Suprapubic skin (tissue), 4 donors: ENCODE measurements at regions not wholly inside any gene's neighbourhood (a gene's known extent, or its start where the extent isn't known, plus 50 kb on each side); places are given as distances from the start of the nearest gene placed in this dataset.

Experiments used
- DNase-seq, 2 donors: peaks; one replicate each; pipeline ENCODE4 v3.0.0-alpha.2; 2019; ENCODE audit warnings: low spot score in 2 of 2
- H3K27ac ChIP-seq: fragments of 200-600 bp; sonication (generic); one replicate; pipeline ENCODE4 v1.5.1; 2019
- H3K27me3 ChIP-seq: fragments of 200-600 bp; sonication (generic); one replicate; pipeline ENCODE4 v1.5.1; 2019
- H3K36me3 ChIP-seq: fragments of 200-600 bp; sonication (generic); one replicate; pipeline ENCODE4 v1.5.1; 2019
- H3K4me1 ChIP-seq: fragments of 200-600 bp; sonication (generic); one replicate; pipeline ENCODE4 v1.5.1; 2019
- H3K4me3 ChIP-seq: fragments of 200-600 bp; sonication (generic); one replicate; pipeline ENCODE4 v1.5.1; 2019; ENCODE audit warnings: mild to moderate bottlenecking
- H3K9me3 ChIP-seq: fragments of 200-600 bp; sonication (generic); one replicate; pipeline ENCODE4 v1.5.1; 2019
- EP300 ChIP-seq: sonication (generic); formaldehyde crosslinking; IDR thresholded peaks from one replicate; pipeline ENCODE4 v1.6.1; 2017; ENCODE audit warnings: antibody characterized with exemption
- POLR2A ChIP-seq, 2 donors: fragments of 450-650 bp; IDR thresholded peaks; one replicate each; pipeline ENCODE4 v1.6.1; 2017; ENCODE audit warnings: antibody characterized with exemption in 2 of 2, mild to moderate bottlenecking in 2 of 2, moderate library complexity in 2 of 2
- POLR2AphosphoS5 ChIP-seq, 3 donors: sonication (generic); formaldehyde crosslinking; IDR thresholded peaks; one replicate each; pipeline ENCODE4 v1.6.1; 2017; ENCODE audit warnings: antibody characterized with exemption in 3 of 3
- WGBS: methylation state at CpG from one replicate; pipeline ENCODE4 v1.1.5; 2018; 5-methylcytosine and 5-hydroxymethylcytosine counted together
- TF ChIP-seq, protein P1 (sequence below), 2 donors: fragments of 200-600 bp in 1 of 2; fragments of 450-650 bp in 1 of 2; sonication (generic) in 1 of 2; IDR thresholded peaks; one replicate each; pipeline ENCODE4 v1.5.1; 2016 to 2019; ENCODE audit warnings: antibody characterized with exemption in 2 of 2, mild to moderate bottlenecking in 1 of 2, moderate library complexity in 1 of 2

DNA sequence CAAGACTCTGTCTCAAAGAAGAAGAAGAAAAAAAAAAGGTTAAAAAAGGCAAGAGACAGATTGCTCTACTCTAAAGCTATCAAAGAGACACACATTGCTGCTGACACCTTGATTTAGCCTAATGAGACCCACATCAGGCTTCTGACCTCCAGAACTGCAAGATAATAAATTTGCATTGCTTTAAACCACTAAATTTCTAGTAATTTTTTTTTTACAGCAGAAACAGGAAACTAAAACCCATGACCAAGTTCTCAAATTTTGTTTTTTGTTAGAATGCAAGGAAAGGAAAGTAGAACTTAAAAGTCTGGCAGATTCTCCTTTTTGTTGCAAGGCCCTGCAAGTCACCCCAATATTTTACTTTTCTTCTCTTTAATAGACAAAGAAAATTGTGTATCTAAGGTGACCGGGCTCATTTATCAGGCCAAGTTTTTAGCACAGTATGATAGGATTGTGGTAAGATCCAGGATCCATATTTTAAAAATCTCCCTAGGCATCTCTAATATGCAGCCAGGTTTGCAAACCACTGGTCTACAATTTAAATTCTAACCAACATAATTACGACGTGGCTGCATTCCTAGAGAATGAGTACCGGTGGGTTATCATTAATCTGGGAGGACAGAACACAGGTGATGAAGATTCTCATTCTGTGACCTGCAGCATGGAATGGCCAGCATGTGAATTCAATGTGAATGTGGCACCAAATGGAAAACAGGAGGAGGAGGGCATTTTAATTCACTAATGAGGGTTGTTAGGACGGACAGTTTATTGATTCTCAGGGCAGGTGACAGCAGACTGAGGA, 56.7 kb upstream of the MED4 start:
- Histone ChIP-seq H3K4me1 (peaks cover 36% of the 10 kb centered on the region), H3K4me3 (no peak overlapping the region), H3K9me3 (no peaks in the 10 kb centered on the region), H3K36me3 (no peaks in the 10 kb centered on the region), H3K27ac (no peak overlapping the region), H3K27me3 (no peaks in the 10 kb centered on the region)
- TF ChIP-seq POLR2AphosphoS5 (IDR thresholded peaks at IDR 0.05): no peak
- no peak for TF ChIP-seq EP300
- TF ChIP-seq, protein P1, sequence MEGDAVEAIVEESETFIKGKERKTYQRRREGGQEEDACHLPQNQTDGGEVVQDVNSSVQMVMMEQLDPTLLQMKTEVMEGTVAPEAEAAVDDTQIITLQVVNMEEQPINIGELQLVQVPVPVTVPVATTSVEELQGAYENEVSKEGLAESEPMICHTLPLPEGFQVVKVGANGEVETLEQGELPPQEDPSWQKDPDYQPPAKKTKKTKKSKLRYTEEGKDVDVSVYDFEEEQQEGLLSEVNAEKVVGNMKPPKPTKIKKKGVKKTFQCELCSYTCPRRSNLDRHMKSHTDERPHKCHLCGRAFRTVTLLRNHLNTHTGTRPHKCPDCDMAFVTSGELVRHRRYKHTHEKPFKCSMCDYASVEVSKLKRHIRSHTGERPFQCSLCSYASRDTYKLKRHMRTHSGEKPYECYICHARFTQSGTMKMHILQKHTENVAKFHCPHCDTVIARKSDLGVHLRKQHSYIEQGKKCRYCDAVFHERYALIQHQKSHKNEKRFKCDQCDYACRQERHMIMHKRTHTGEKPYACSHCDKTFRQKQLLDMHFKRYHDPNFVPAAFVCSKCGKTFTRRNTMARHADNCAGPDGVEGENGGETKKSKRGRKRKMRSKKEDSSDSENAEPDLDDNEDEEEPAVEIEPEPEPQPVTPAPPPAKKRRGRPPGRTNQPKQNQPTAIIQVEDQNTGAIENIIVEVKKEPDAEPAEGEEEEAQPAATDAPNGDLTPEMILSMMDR (IDR thresholded peaks at IDR 0.05): no peak
- TF ChIP-seq POLR2A (IDR thresholded peaks at IDR 0.05): no peak
- DNase-seq: no peak
- WGBS: 56% methylated on average over 5 of the region's 5 CpGs

DNA sequence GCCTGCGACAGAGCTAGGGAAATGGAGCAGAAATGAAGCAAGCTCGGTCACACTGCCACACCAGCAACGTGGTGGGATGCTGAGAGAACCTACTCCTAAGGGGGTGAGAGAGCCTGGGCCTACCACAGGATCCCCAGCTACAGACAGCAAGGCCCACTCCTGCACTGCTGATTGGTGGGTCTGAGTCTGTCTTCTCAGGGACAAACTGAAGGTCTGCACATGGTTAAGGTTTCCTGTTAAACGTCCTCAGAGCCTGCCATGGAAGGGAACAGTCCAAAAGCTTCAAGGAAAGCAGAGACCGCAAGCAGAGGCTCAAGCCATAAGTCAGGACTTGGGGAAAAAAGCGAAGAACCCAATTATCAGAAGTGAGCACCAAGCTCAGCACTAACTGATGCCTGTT, 53.5 kb upstream of the MED4 start:
- H3K27ac ChIP-seq: no peak overlapping the region
- H3K36me3 ChIP-seq: no peaks in the 10 kb centered on the region
- H3K4me1 ChIP-seq: peaks cover 21% of the 10 kb centered on the region
- no peaks in the 10 kb centered on the region for H3K27me3 ChIP-seq
- WGBS: 85% methylated on average over 6 of the region's 6 CpGs
- H3K9me3 ChIP-seq: no peaks in the 10 kb centered on the region
- no peak for DNase-seq
- H3K4me3 ChIP-seq: no peak overlapping the region
- TF ChIP-seq, protein P1 (IDR thresholded peaks at IDR 0.05): no peak
- TF ChIP-seq EP300 (no peak), POLR2AphosphoS5 (IDR thresholded peaks at IDR 0.05) (no peak), POLR2A (IDR thresholded peaks at IDR 0.05) (no peak)

DNA sequence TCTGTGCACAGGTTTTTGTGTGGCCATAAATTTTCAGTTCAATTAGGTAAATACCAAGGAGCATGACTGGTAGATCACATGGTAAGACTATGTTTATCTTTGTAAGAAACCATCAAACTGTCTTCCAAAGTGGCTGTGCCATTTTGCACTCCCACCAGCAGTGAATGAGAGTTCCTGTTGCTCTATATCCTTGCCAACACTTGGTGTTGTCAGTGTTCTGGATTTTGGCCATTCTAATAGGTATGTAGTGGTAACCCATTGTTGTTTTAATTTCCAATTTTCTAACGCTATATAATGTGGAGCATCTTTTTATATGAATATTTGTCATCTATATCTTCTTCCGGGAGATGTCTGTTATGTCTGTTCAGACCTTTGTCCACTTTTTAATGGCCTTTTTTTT, 51.7 kb upstream of the MED4 start:
- no peak overlapping the region for H3K4me3 ChIP-seq
- no peaks in the 10 kb centered on the region for H3K9me3 ChIP-seq
- peaks cover 6% of the 10 kb centered on the region for H3K4me1 ChIP-seq
- H3K27me3 ChIP-seq: no peaks in the 10 kb centered on the region
- 95% methylated on average over 2 of the region's 2 CpGs for WGBS
- TF ChIP-seq, protein P1 (IDR thresholded peaks at IDR 0.05): no peak
- TF ChIP-seq POLR2AphosphoS5 (IDR thresholded peaks at IDR 0.05) (no peak), EP300 (no peak), POLR2A (IDR thresholded peaks at IDR 0.05) (no peak)
- DNase-seq: no peak
- no peak overlapping the region for H3K27ac ChIP-seq
- no peaks in the 10 kb centered on the region for H3K36me3 ChIP-seq

DNA sequence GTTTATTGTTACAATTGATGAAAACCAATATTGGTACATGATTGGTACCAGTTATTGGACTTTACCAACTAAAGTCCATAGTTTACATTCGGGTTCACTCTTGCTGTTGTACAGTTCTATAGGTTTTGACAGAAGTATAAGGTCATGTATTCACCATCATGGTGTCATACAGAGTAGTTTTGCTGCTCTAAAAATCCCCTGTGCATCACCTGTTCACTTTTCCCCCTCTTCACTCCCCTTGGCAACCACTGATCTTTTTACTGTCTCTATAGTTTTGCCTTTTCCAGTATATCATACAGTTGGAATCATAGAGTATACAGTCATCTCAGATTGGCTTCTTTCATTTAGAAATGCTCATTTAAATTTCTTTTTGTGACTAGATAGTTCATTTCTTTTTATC, 51.2 kb upstream of the MED4 start:
- Histone ChIP-seq H3K9me3 (no peaks in the 10 kb centered on the region), H3K27me3 (no peaks in the 10 kb centered on the region), H3K36me3 (no peaks in the 10 kb centered on the region), H3K4me1 (peaks cover 6% of the 10 kb centered on the region), H3K4me3 (no peak overlapping the region), H3K27ac (no peak overlapping the region)
- 97% methylated on average over 1 of the region's 1 CpG for WGBS
- no peak for DNase-seq
- no peak for TF ChIP-seq POLR2AphosphoS5 (IDR thresholded peaks at IDR 0.05)
- no peak for TF ChIP-seq EP300
- TF ChIP-seq, protein P1 (IDR thresholded peaks at IDR 0.05): no peak
- no peak for TF ChIP-seq POLR2A (IDR thresholded peaks at IDR 0.05)
